NCI-H128 (cell line): ENCODE measurements at regions not wholly inside any gene's neighbourhood (a gene's known extent, or its start where the extent isn't known, plus 50 kb on each side); places are given as distances from the start of the nearest gene placed in this dataset.
"Not testable (repeated sequence)": the region's sequence is repeated elsewhere in the genome, so short reads cannot be mapped to it uniquely, and the experiment has no call there.

ENCODE experiments used
- DNase-seq: peaks from one replicate; lab custom pipeline; 2025; ENCODE audit not compliant: unreplicated experiment; lab: John Stamatoyannopoulos, UW

GRCh38 chr17:5745111-5745813, 161.0 kb upstream of the NLRP1 start:
- DNase-seq = no peak

- no peak for DNase-seq
These were observed 163.0 kb upstream of the NLRP1 start for GRCh38 chr17:5747276-5747675.

GRCh38 chr17:5747964-5748363, 163.7 kb upstream of the NLRP1 start:
- DNase-seq = no peak

GRCh38 chr17:5753421-5753820, 169.1 kb upstream of the NLRP1 start:
- no peak for DNase-seq

- no peak for DNase-seq
These were observed 173.1 kb upstream of the NLRP1 start for GRCh38 chr17:5757314-5757907.

- DNase-seq = no peak
These were observed 174.3 kb upstream of the NLRP1 start for GRCh38 chr17:5758651-5759050.

GRCh38 chr17:5759501-5759925, 175.2 kb upstream of the NLRP1 start:
- no peak for DNase-seq

GRCh38 chr17:5762191-5762590, 177.9 kb upstream of the NLRP1 start:
- DNase-seq = no peak

- no peak for DNase-seq
These were observed 179.4 kb upstream of the NLRP1 start for GRCh38 chr17:5763595-5764306.

GRCh38 chr17:5769593-5770354, 185.5 kb upstream of the NLRP1 start:
- no peak for DNase-seq

GRCh38 chr17:5770441-5771270, 186.3 kb upstream of the NLRP1 start:
- no peak for DNase-seq

- not testable (repeated sequence) for DNase-seq
These were observed 186.9 kb upstream of the NLRP1 start for GRCh38 chr17:5771271-5771577.

GRCh38 chr17:5772017-5772416, 187.7 kb upstream of the NLRP1 start:
- DNase-seq = not testable (repeated sequence)

GRCh38 chr17:5772720-5773119, 188.4 kb upstream of the NLRP1 start:
- no peak for DNase-seq

GRCh38 chr17:5773816-5774360, 189.6 kb upstream of the NLRP1 start:
- no peak for DNase-seq

- no peak for DNase-seq
These were observed 190.8 kb upstream of the NLRP1 start for GRCh38 chr17:5775098-5775497.

- DNase-seq = no peak
These were observed 196.2 kb upstream of the NLRP1 start for GRCh38 chr17:5780476-5780875.

- DNase-seq = no peak
These were observed 197.1 kb upstream of the NLRP1 start for GRCh38 chr17:5781236-5781927.

- DNase-seq = no peak
These were observed 199.0 kb upstream of the NLRP1 start for GRCh38 chr17:5783269-5783668.

- DNase-seq = no peak
These were observed 199.5 kb upstream of the NLRP1 start for GRCh38 chr17:5783851-5784250.
